ENCODE measurements at regions not wholly inside any gene's neighbourhood (a gene's known extent, or its start where the extent isn't known, plus 50 kb on each side); places are given as distances from the start of the nearest gene placed in this dataset.

- Histone ChIP-seq H2BK120ac (replicated peaks; ENCODE audit: low read depth, low read length) (no peak overlapping the region), H2BK20ac (ENCODE audit: low read length) (no peak overlapping the region), H3K9me3 (ENCODE audit: insufficient read depth in 2 of 2, low read depth in 1 of 2, low read length in 1 of 2) (no peaks in the 10 kb centered on the region), H3K79me2 (ENCODE audit: control insufficient read depth in 1 of 2, insufficient read depth in 2 of 2, low read length in 2 of 2) (no peaks in the 10 kb centered on the region), H3K23me2 (ENCODE audit: low read depth, low read length) (no peaks in the 10 kb centered on the region), H2BK5ac (ENCODE audit: low read depth, low read length) (no peak overlapping the region), H2BK12ac (ENCODE audit: low read depth, low read length) (no peak overlapping the region), H3K4me2 (ENCODE audit: insufficient read depth in 1 of 2, low read depth in 2 of 2, low read length in 2 of 2) (no peak overlapping the region), H4K20me1 (replicated peaks in 1 of 2; ENCODE audit: control insufficient read depth in 1 of 2, insufficient read depth in 2 of 2, low read length in 2 of 2) (no peaks in the 10 kb centered on the region), H3K36me3 (ENCODE audit: control insufficient read depth in 2 of 4, insufficient read depth in 4 of 4, low read length in 3 of 4) (no peaks in the 10 kb centered on the region), H3K4me1 (replicated peaks in 1 of 4; ENCODE audit: control insufficient read depth in 3 of 4, insufficient read depth in 4 of 4, low read length in 3 of 4) (no peaks in the 10 kb centered on the region), H3K27ac (ENCODE audit: low read depth, low read length) (no peak overlapping the region), H4K5ac (ENCODE audit: insufficient read length, low read depth, low read length) (no peak overlapping the region), H4K91ac (replicated peaks; ENCODE audit: insufficient read length, low read length) (no peak overlapping the region), H3K14ac (ENCODE audit: insufficient read length) (no peak overlapping the region), H3K18ac (ENCODE audit: extremely low read depth, low read length) (no peak overlapping the region), H3K4me3 (ENCODE audit: extremely low read depth in 1 of 4, insufficient read depth in 2 of 4, low read depth in 3 of 4, low read length in 4 of 4) (no peak overlapping the region), H2BK15ac (ENCODE audit: low read length) (no peak overlapping the region), H3K56ac (replicated peaks; ENCODE audit: insufficient read length, low read depth, low read length) (no peak overlapping the region), H2AK5ac (ENCODE audit: low read depth, low read length) (no peak overlapping the region), H2AFZ (ENCODE audit: low read length) (peak overlapping the region; percentile 28; the same call in 1 of the 2 replicates), H3K9ac (replicated peaks in 1 of 4; ENCODE audit: extremely low read depth in 1 of 4, low read depth in 3 of 4, low read length in 3 of 4) (no peak overlapping the region), H3K27me3 (replicated peaks in 1 of 4; ENCODE audit: control insufficient read depth in 3 of 4, extremely low read depth in 1 of 4, insufficient read depth in 3 of 4, low read length in 3 of 4) (no peaks in the 10 kb centered on the region), H3K79me1 (ENCODE audit: low read depth, low read length) (no peaks in the 10 kb centered on the region), H3K4ac (replicated peaks; ENCODE audit: insufficient read length, low read depth, low read length) (no peak overlapping the region), H3K23ac (ENCODE audit: insufficient read length) (no peak overlapping the region), H4K8ac (ENCODE audit: extremely low read depth, insufficient read depth, low read length) (no peak overlapping the region)
- DNase-seq (ENCODE audit: low read depth in 1 of 2, low spot score in 2 of 2) (no peak), FAIRE-seq (no peak)
- TF ChIP-seq KDM4A (IDR thresholded peaks at IDR 0.05; ENCODE audit: low read depth, low read length, severe bottlenecking) (no peak), SRF (IDR thresholded peaks at IDR 0.05; ENCODE audit: low read depth, low read length) (no peak)
- CTCF ChIA-PET (ENCODE audit: partially characterized antibody): no interaction called here
- WGBS, 2 experiments (ENCODE audit: extremely low coverage in 1 of 2, insufficient coverage in 1 of 2, insufficient read length in 1 of 2, insufficient replicate concordance in 2 of 2, low coverage in 1 of 2, low lambda C conversion rate in 2 of 2, missing lambda C conversion rate in 1 of 2): 98% methylated on average over 5 of the region's 5 CpGs; no CpG with 5 or more reads in 1 of the 2 experiments
- POLR2A ChIA-PET (ENCODE audit: partially characterized antibody): no interaction called here
Observed at GRCh38 chr5:51832934-51833470, 449.8 kb downstream of the ISL1 start.
